Esophagus squamous epithelium (tissue), 5 donors: ENCODE measurements at regions not wholly inside any gene's neighbourhood (a gene's known extent, or its start where the extent isn't known, plus 50 kb on each side); places are given as distances from the start of the nearest gene placed in this dataset.
"Not testable (repeated sequence)": the region's sequence is repeated elsewhere in the genome, so short reads cannot be mapped to it uniquely, and the experiment has no call there.

ENCODE experiments used
- DNase-seq: peaks from one replicate; lab custom pipeline; 2025; lab: John Stamatoyannopoulos, UW
- H3K27ac ChIP-seq, 4 donors: fragments of 200-600 bp; sonication (generic); one replicate each; pipeline ENCODE4 v1.5.1; 2016 to 2019; ENCODE audit warnings: mild to moderate bottlenecking in 1 of 4
- H3K27me3 ChIP-seq, 4 donors: fragments of 200-600 bp; sonication (generic); 1 replicate in 3 of 4; 2 replicates in 1 of 4; pipeline versions ENCODE4 v1.5.1 to v1.6.0; 2017 to 2021; ENCODE audit warnings: antibody characterized with exemption in 1 of 4
- H3K36me3 ChIP-seq, 3 donors: fragments of 200-600 bp; sonication (generic); one replicate each; pipeline ENCODE4 v1.5.1; 2016 to 2019
- H3K4me1 ChIP-seq, 3 donors: fragments of 200-600 bp; sonication (generic); one replicate each; pipeline ENCODE4 v1.5.1; 2017 to 2019
- H3K4me3 ChIP-seq, 4 donors: fragments of 200-600 bp; sonication (generic); 1 replicate in 3 of 4; 2 replicates in 1 of 4; pipeline ENCODE4 v1.5.1; 2016 to 2019; ENCODE audit warnings: mild to moderate bottlenecking in 2 of 4, moderate library complexity in 1 of 4
- H3K9me3 ChIP-seq, 3 donors: fragments of 200-600 bp; sonication (generic); one replicate each; pipeline ENCODE4 v1.5.1; 2016 to 2019
- POLR2A ChIP-seq, 4 donors: fragments of 450-650 bp; IDR thresholded peaks; one replicate each; pipeline ENCODE4 v1.6.1; 2017; ENCODE audit warnings: antibody characterized with exemption in 4 of 4, mild to moderate bottlenecking in 4 of 4, moderate library complexity in 3 of 4
- WGBS, 2 donors: methylation state at CpG; one replicate each; pipeline ENCODE4 v1.1.5; 2018; 5-methylcytosine and 5-hydroxymethylcytosine counted together
- intact Hi-C: fragments of 100-400 bp; cut with DNase I; formaldehyde crosslinking; loops from one replicate; pipeline ENCODE4 v1.15.0; 2022
- TF ChIP-seq, protein P1 (sequence below), 6 experiments: fragments of 450-650 bp in 4 of 6; fragments of 200-600 bp in 2 of 6; sonication (generic) in 2 of 6; IDR thresholded peaks; one replicate each; pipeline ENCODE4 v1.5.1; 2016 to 2019; ENCODE audit warnings: antibody characterized with exemption in 6 of 6, mild to moderate bottlenecking in 4 of 6, moderate library complexity in 4 of 6
- donor health status: DM: yes; HTN: yes; CAD: no.

DNA sequence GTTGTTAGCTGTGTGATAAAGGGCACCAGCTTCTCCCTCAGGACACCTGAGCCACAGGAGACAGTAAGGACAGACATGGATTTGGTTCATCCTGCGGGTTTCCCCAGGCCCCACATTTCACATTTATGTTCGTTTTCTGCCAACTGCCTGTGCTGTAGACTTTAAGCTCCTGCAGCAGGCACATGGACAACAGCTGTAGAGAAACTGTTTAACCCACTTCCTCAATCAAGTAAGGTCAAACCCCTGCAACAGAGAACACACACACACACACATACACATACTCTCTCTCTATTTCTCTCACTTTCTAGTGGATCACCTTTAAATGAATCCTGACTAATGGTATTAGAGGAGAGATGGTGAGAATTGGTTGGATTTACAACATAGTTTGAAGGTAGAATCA is 90.7 kb downstream of the C11orf87 start:
- Histone ChIP-seq H3K27me3 (no peaks in the 10 kb centered on the region), H3K27ac (no peak overlapping the region), H3K36me3 (no peaks in the 10 kb centered on the region), H3K4me3 (no peak overlapping the region), H3K4me1 (peaks cover 0 to 6% (median 0%) of the 10 kb centered on the region in 3 donors), H3K9me3 (no peaks in the 10 kb centered on the region)
- 31 to 36% methylated on average over 2 of the region's 2 CpGs for WGBS, 2 donors
- intact Hi-C loops: no loop called here
- DNase-seq: no peak
- TF ChIP-seq POLR2A (IDR thresholded peaks at IDR 0.05): no peak
- TF ChIP-seq, protein P1, sequence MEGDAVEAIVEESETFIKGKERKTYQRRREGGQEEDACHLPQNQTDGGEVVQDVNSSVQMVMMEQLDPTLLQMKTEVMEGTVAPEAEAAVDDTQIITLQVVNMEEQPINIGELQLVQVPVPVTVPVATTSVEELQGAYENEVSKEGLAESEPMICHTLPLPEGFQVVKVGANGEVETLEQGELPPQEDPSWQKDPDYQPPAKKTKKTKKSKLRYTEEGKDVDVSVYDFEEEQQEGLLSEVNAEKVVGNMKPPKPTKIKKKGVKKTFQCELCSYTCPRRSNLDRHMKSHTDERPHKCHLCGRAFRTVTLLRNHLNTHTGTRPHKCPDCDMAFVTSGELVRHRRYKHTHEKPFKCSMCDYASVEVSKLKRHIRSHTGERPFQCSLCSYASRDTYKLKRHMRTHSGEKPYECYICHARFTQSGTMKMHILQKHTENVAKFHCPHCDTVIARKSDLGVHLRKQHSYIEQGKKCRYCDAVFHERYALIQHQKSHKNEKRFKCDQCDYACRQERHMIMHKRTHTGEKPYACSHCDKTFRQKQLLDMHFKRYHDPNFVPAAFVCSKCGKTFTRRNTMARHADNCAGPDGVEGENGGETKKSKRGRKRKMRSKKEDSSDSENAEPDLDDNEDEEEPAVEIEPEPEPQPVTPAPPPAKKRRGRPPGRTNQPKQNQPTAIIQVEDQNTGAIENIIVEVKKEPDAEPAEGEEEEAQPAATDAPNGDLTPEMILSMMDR (IDR thresholded peaks at IDR 0.05): no peak

DNA sequence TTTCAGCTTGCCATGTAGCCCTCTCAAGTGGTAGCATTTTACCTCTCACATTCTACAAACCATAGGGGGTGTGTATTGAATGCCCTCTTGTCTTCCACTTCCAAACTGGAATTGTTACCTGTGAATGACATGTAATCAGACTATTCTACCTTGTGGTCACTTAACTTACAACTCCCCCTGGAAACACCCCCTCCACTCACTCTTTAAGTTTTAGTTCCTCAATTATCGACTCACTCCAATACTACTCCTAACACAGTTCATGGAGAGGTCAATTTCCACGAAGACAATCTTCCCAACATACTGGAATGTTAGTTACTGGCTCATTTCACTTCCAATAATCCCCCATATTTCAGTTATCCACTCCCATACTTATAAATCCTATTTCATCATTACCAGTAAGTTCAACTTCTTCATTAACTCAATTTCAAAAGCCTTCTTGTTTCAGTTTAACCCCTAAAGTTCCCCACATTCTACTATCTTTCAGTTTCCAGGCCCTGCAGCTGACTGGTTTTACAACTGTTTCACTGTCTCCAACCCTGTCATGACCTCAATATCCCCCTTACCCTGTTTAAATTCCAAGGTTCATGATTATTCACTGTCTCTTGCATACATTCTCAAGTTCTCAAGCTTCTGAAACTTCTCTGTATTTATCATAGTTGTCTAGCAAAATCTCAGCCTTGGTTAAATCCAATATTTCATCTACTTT is 92.5 kb downstream of the C11orf87 start:
- Histone ChIP-seq H3K4me1 (peaks cover 0 to 6% (median 0%) of the 10 kb centered on the region in 3 donors), H3K4me3 (no peak overlapping the region), H3K36me3 (no peaks in the 10 kb centered on the region), H3K27me3 (no peaks in the 10 kb centered on the region), H3K9me3 (no peaks in the 10 kb centered on the region), H3K27ac (no peak overlapping the region)
- TF ChIP-seq, protein P1 (IDR thresholded peaks at IDR 0.05): no peak
- TF ChIP-seq POLR2A (IDR thresholded peaks at IDR 0.05): no peak
- 45 to 55% methylated on average over 2 of the region's 2 CpGs for WGBS, 2 donors
- intact Hi-C loops: no loop called here
- no peak for DNase-seq

- 67 to 90% methylated on average over 2 of the region's 2 CpGs for WGBS, 2 donors
- TF ChIP-seq, protein P1 (IDR thresholded peaks at IDR 0.05): no peak
- peaks cover 0 to 5% (median 0%) of the 10 kb centered on the region in 3 donors for H3K4me1 ChIP-seq
- no peak for DNase-seq
- H3K9me3 ChIP-seq: no peaks in the 10 kb centered on the region
- no peak overlapping the region for H3K4me3 ChIP-seq
- H3K27me3 ChIP-seq: no peaks in the 10 kb centered on the region
- H3K27ac ChIP-seq: no peak overlapping the region
- H3K36me3 ChIP-seq: no peaks in the 10 kb centered on the region
- intact Hi-C loops: no loop called here
Observed at GRCh38 chr11:109519253-109519652, 97.3 kb downstream of the C11orf87 start.

DNA sequence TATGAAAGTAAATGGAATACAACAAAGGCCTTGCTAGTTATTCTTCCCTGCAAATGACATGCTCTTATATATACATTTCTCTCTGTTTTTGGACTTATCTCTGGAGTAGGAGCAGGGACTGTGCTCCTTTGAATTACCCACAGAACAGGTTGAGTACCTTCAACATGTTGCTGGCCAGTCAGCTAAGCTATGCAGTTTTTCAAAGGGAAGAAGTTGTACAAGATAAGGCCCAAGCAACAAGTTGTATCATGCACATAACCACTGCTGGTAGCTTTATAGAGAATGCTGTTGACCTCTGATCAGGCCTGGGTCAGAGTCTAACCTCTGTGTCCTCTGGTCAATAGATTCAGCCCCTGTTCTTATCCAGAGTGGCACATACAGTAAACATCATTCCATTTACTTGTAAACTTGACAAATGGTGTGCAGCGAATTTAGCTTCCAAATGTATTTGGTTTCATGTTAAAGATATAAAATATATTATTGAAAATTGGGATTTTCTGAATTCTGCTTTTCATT is 99.6 kb downstream of the C11orf87 start:
- Histone ChIP-seq H3K36me3 (no peaks in the 10 kb centered on the region), H3K9me3 (no peaks in the 10 kb centered on the region), H3K27me3 (no peaks in the 10 kb centered on the region), H3K4me1 (peaks cover 0 to 5% (median 0%) of the 10 kb centered on the region in 3 donors), H3K27ac (no peak overlapping the region), H3K4me3 (no peak overlapping the region)
- no peak for TF ChIP-seq POLR2A (IDR thresholded peaks at IDR 0.05)
- TF ChIP-seq, protein P1 (IDR thresholded peaks at IDR 0.05): no peak
- 32 to 40% methylated on average over 1 of the region's 1 CpG for WGBS, 2 donors
- intact Hi-C loops: no loop called here
- no peak for DNase-seq

DNA sequence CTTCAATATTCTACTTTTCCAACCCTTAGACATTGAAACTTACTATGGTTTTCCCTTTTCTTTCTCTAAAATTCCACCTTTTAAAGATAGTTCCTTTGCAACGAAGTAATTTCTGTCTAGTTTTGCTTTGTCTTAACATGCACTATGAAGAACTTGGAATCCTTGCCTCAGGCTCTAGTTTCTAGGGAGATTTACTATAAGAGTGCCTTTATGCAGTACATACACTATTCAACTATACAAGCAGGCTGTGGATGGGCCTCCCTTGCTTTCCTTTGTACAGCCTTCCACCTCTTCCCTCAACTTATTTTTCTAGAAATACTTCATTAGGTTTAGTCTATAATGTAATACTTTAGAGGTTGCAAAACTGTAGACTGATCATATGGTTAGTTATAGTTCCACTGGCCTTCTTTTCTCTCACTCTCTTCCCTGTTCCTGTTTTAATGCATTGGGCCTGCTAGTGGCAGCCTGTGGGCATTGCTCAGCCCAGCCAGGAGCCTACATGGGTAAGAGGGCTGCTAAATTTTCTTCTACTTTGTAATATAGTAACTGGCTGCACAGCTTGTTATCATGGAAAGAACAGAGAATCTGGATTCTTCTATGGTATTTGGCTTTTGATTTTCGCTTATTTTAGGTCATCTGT is 100.2 kb downstream of the C11orf87 start:
- no peak overlapping the region for H3K27ac ChIP-seq
- 52 to 56% methylated on average over 2 of the region's 2 CpGs for WGBS, 2 donors
- intact Hi-C loops: no loop called here
- no peaks in the 10 kb centered on the region for H3K9me3 ChIP-seq
- no peaks in the 10 kb centered on the region for H3K36me3 ChIP-seq
- no peak overlapping the region for H3K4me3 ChIP-seq
- no peak for DNase-seq
- no peaks in the 10 kb centered on the region for H3K27me3 ChIP-seq
- TF ChIP-seq, protein P1 (IDR thresholded peaks at IDR 0.05): peak in 1 of 6 experiments; percentile 22
- TF ChIP-seq POLR2A (IDR thresholded peaks at IDR 0.05): no peak
- H3K4me1 ChIP-seq: peaks cover 0 to 5% (median 0%) of the 10 kb centered on the region in 3 donors

- 90 to 95% methylated on average over 6 to 7 of the region's 7 CpGs for WGBS, 2 donors
- DNase-seq, H3K4me3 ChIP-seq, intact Hi-C loops, H3K9me3 ChIP-seq, H3K36me3 ChIP-seq, H3K27ac ChIP-seq, H3K4me1 ChIP-seq, H3K27me3 ChIP-seq: not testable (repeated sequence)
Observed at GRCh38 chr11:109525636-109526035, 103.6 kb downstream of the C11orf87 start.
